HG03571 (cell line): ENCODE measurements at regions not wholly inside any gene's neighbourhood (a gene's known extent, or its start where the extent isn't known, plus 50 kb on each side); places are given as distances from the start of the nearest gene placed in this dataset.
"Not testable (repeated sequence)": the region's sequence is repeated elsewhere in the genome, so short reads cannot be mapped to it uniquely, and the experiment has no call there.

Source experiments
- ATAC-seq: cut with Tn5 transposase; IDR thresholded peaks from one replicate; pipeline ENCODE4 v1.9.1; 2021; ENCODE audit not compliant: unreplicated experiment

- ATAC-seq = no peak
Observed at GRCh38 chr12:124387528-124387911, 92.6 kb downstream of the RFLNA start.

- ATAC-seq = no peak
Observed at GRCh38 chr12:124386661-124387527, 92.0 kb downstream of the RFLNA start.

GRCh38 chr12:124386059-124386458 lies 91.2 kb downstream of the RFLNA start:
- no peak for ATAC-seq

- no peak for ATAC-seq
Observed at GRCh38 chr12:124385219-124385969, 90.5 kb downstream of the RFLNA start.

GRCh38 chr12:124384299-124384894 lies 89.5 kb downstream of the RFLNA start:
- no peak for ATAC-seq

GRCh38 chr12:124383028-124383427 lies 88.1 kb downstream of the RFLNA start:
- no peak for ATAC-seq

- ATAC-seq = no peak
Observed at GRCh38 chr12:124381456-124382296, 86.8 kb downstream of the RFLNA start.

GRCh38 chr12:124380796-124381455 lies 86.0 kb downstream of the RFLNA start:
- no peak for ATAC-seq

- ATAC-seq = no peak
Observed at GRCh38 chr12:124379938-124380754, 85.3 kb downstream of the RFLNA start.

- ATAC-seq = no peak
Observed at GRCh38 chr12:124379379-124379937, 84.6 kb downstream of the RFLNA start.

GRCh38 chr12:124378926-124379325 lies 84.0 kb downstream of the RFLNA start:
- no peak for ATAC-seq

GRCh38 chr12:124377981-124378509 lies 83.2 kb downstream of the RFLNA start:
- no peak for ATAC-seq

- ATAC-seq = no peak
Observed at GRCh38 chr12:124376435-124376834, 81.5 kb downstream of the RFLNA start.

- ATAC-seq = no peak
Observed at GRCh38 chr12:124375789-124376175, 80.9 kb downstream of the RFLNA start.

- no peak for ATAC-seq
Observed at GRCh38 chr12:124375141-124375788, 80.4 kb downstream of the RFLNA start.

- no peak for ATAC-seq
Observed at GRCh38 chr12:124374567-124374966, 79.7 kb downstream of the RFLNA start.

- no peak for ATAC-seq
Observed at GRCh38 chr12:124374147-124374546, 79.3 kb downstream of the RFLNA start.

- ATAC-seq = not testable (repeated sequence)
Observed at GRCh38 chr12:124373701-124374100, 78.8 kb downstream of the RFLNA start.
